Esophagus (tissue), 2 donors: ENCODE measurements at regions not wholly inside any gene's neighbourhood (a gene's known extent, or its start where the extent isn't known, plus 50 kb on each side); places are given as distances from the start of the nearest gene placed in this dataset.
"Not testable (repeated sequence)": the region's sequence is repeated elsewhere in the genome, so short reads cannot be mapped to it uniquely, and the experiment has no call there.

Experiments used
- H3K27ac ChIP-seq, 2 donors: one replicate each; pipeline ENCODE4 v1.5.1; 2013; ENCODE audit warnings: low read depth in 2 of 2, mild to moderate bottlenecking in 2 of 2, inconsistent platforms in 1 of 2, low read length in 1 of 2, moderate library complexity in 1 of 2
- H3K27me3 ChIP-seq, 2 donors: one replicate each; pipeline ENCODE4 v1.6.1; 2013; ENCODE audit warnings: low read length in 2 of 2, control low read depth in 1 of 2, mild to moderate bottlenecking in 1 of 2; ENCODE audit not compliant: insufficient read depth in 2 of 2, control insufficient read depth in 1 of 2
- H3K36me3 ChIP-seq, 2 donors: one replicate each; pipeline ENCODE4 v1.6.1; 2013; ENCODE audit warnings: low read length in 1 of 2; ENCODE audit not compliant: control insufficient read depth in 2 of 2, insufficient read depth in 2 of 2
- H3K4me1 ChIP-seq, 2 donors: one replicate each; pipeline ENCODE4 v1.6.1; 2013; ENCODE audit warnings: low read length in 1 of 2; ENCODE audit not compliant: control insufficient read depth in 2 of 2, insufficient read depth in 2 of 2
- H3K4me3 ChIP-seq, 2 donors: one replicate each; pipeline ENCODE4 v1.5.1; 2013; ENCODE audit warnings: low read length in 2 of 2, mild to moderate bottlenecking in 2 of 2, low read depth in 1 of 2, moderate library complexity in 1 of 2
- H3K9me3 ChIP-seq, 2 donors: one replicate each; pipeline ENCODE4 v1.6.1; 2013; ENCODE audit warnings: mild to moderate bottlenecking in 2 of 2, low read depth in 1 of 2, low read length in 1 of 2, moderate library complexity in 1 of 2; ENCODE audit not compliant: control insufficient read depth in 2 of 2, insufficient read depth in 1 of 2
- WGBS, 2 donors: extraction: QIAGEN DNeasy Blood & Tissue Kit; methylation state at CpG; one replicate each; pipeline ENCODE4 v1.1.7; 2013; 5-methylcytosine and 5-hydroxymethylcytosine counted together
- donor health status: healthy with polysubstance abuse.
- donor health status: Bipolar disorder and iron deficiency.

GRCh38 chr1:224839648-224840300 lies 89.7 kb upstream of the DNAH14 start:
- H3K27ac ChIP-seq = not testable (repeated sequence)
- 66 to 69% methylated on average over 7 of the region's 7 CpGs for WGBS, 2 donors

GRCh38 chr1:224841803-224842202 lies 87.7 kb upstream of the DNAH14 start:
- H3K4me3 ChIP-seq, H3K27me3 ChIP-seq, H3K36me3 ChIP-seq, H3K4me1 ChIP-seq, H3K27ac ChIP-seq, H3K9me3 ChIP-seq: not testable (repeated sequence)
- WGBS, 2 donors = 87 to 91% methylated on average over 2 of the region's 2 CpGs

More at GRCh38 chr1:224839648-224840300, 89.7 kb upstream of the DNAH14 start:
- not testable (repeated sequence) for H3K36me3 ChIP-seq, H3K9me3 ChIP-seq, H3K27me3 ChIP-seq, H3K4me3 ChIP-seq, H3K4me1 ChIP-seq

- Histone ChIP-seq H3K27me3 (no peaks in the 10 kb centered on the region), H3K4me1 (no peaks in the 10 kb centered on the region), H3K36me3 (no peaks in the 10 kb centered on the region), H3K4me3 (no peak overlapping the region), H3K27ac (no peak overlapping the region), H3K9me3 (no peaks in the 10 kb centered on the region)
- 45 to 56% methylated on average over 2 of the region's 2 CpGs for WGBS, 2 donors
Measured at GRCh38 chr1:224846119-224846907, 83.2 kb upstream of the DNAH14 start.

- no peaks in the 10 kb centered on the region for H3K36me3 ChIP-seq
- WGBS, 2 donors = 91 to 99% methylated on average over 2 of the region's 2 CpGs
- no peak overlapping the region for H3K4me3 ChIP-seq
- no peaks in the 10 kb centered on the region for H3K27me3 ChIP-seq
- H3K4me1 ChIP-seq = no peaks in the 10 kb centered on the region
- no peak overlapping the region for H3K27ac ChIP-seq
- no peaks in the 10 kb centered on the region for H3K9me3 ChIP-seq
Measured at GRCh38 chr1:224850446-224850845, 79.0 kb upstream of the DNAH14 start.

GRCh38 chr1:224851210-224851847 lies 78.1 kb upstream of the DNAH14 start:
- H3K4me3 ChIP-seq = no peak overlapping the region
- H3K9me3 ChIP-seq = no peaks in the 10 kb centered on the region
- no peaks in the 10 kb centered on the region for H3K36me3 ChIP-seq
- WGBS, 2 donors = 54 to 60% methylated on average over 6 of the region's 6 CpGs
- no peaks in the 10 kb centered on the region for H3K4me1 ChIP-seq
- H3K27me3 ChIP-seq = no peaks in the 10 kb centered on the region
- H3K27ac ChIP-seq = no peak overlapping the region

- 57 to 68% methylated on average over 9 of the region's 9 CpGs for WGBS, 2 donors
- Histone ChIP-seq H3K27ac (no peak overlapping the region), H3K9me3 (no peaks in the 10 kb centered on the region), H3K27me3 (no peaks in the 10 kb centered on the region), H3K4me3 (no peak overlapping the region), H3K36me3 (no peaks in the 10 kb centered on the region), H3K4me1 (no peaks in the 10 kb centered on the region)
Measured at GRCh38 chr1:224851848-224852261, 77.6 kb upstream of the DNAH14 start.

- H3K27me3 ChIP-seq = no peaks in the 10 kb centered on the region
- no peaks in the 10 kb centered on the region for H3K9me3 ChIP-seq
- no peaks in the 10 kb centered on the region for H3K36me3 ChIP-seq
- H3K27ac ChIP-seq = no peak overlapping the region
- 52% methylated on average over 13 of the region's 13 CpGs for WGBS, 2 donors
- H3K4me1 ChIP-seq = no peaks in the 10 kb centered on the region
- no peak overlapping the region for H3K4me3 ChIP-seq
Measured at GRCh38 chr1:224852901-224853568, 76.4 kb upstream of the DNAH14 start.

GRCh38 chr1:224856973-224857372 lies 72.5 kb upstream of the DNAH14 start:
- Histone ChIP-seq H3K27ac (no peak overlapping the region), H3K27me3 (no peaks in the 10 kb centered on the region), H3K4me3 (no peak overlapping the region), H3K36me3 (no peaks in the 10 kb centered on the region), H3K4me1 (no peaks in the 10 kb centered on the region), H3K9me3 (no peaks in the 10 kb centered on the region)
- WGBS, 2 donors = 90 to 91% methylated on average over 2 of the region's 2 CpGs

GRCh38 chr1:224859651-224860050 lies 69.8 kb upstream of the DNAH14 start:
- Histone ChIP-seq H3K27ac (no peak overlapping the region), H3K27me3 (no peaks in the 10 kb centered on the region), H3K9me3 (no peaks in the 10 kb centered on the region), H3K4me1 (no peaks in the 10 kb centered on the region), H3K36me3 (no peaks in the 10 kb centered on the region), H3K4me3 (no peak overlapping the region)
- WGBS, 2 donors = 87 to 89% methylated on average over 2 of the region's 2 CpGs
